Stimulated activated CD8-positive, alpha-beta memory T cell treated with anti-CD3 and anti-CD28 coated beads, Interleukin-12 subunit alpha, Interleukin-12 subunit beta, amount 100 ng/mL, for 24 hours (primary cell): ENCODE measurements at regions not wholly inside any gene's neighbourhood (a gene's known extent, or its start where the extent isn't known, plus 50 kb on each side); places are given as distances from the start of the nearest gene placed in this dataset.

Experiments used
- DNase-seq: peaks from one replicate; pipeline ENCODE4 v3.0.0-alpha.2; 2020; ENCODE audit errors: extremely low read depth

GRCh38 chr13:99860745-99861144 is 110.8 kb downstream of the ZIC5 start:
- DNase-seq, result no peak

GRCh38 chr13:99859178-99860177 is 112.1 kb downstream of the ZIC5 start:
- DNase-seq, result peak; percentile 51

GRCh38 chr13:99857738-99858137 is 113.8 kb downstream of the ZIC5 start:
- no peak for DNase-seq

GRCh38 chr13:99855526-99856420 is 115.8 kb downstream of the ZIC5 start:
- DNase-seq, result no peak

GRCh38 chr13:99854366-99854765 is 117.2 kb downstream of the ZIC5 start:
- DNase-seq, result no peak

- no peak for DNase-seq
Observed at GRCh38 chr13:99847318-99847750, 124.2 kb downstream of the ZIC5 start.

- no peak for DNase-seq
Observed at GRCh38 chr13:99845161-99845874, 126.2 kb downstream of the ZIC5 start.

- no peak for DNase-seq
Observed at GRCh38 chr13:99844421-99844820, 127.1 kb downstream of the ZIC5 start.

- no peak for DNase-seq
Observed at GRCh38 chr13:99843872-99844271, 127.7 kb downstream of the ZIC5 start.

- no peak for DNase-seq
Observed at GRCh38 chr13:99842405-99842804, 129.2 kb downstream of the ZIC5 start.

GRCh38 chr13:99836291-99836690 is 135.3 kb downstream of the ZIC5 start:
- no peak for DNase-seq

- no peak for DNase-seq
Observed at GRCh38 chr13:99835442-99835841, 136.1 kb downstream of the ZIC5 start.

- no peak for DNase-seq
Observed at GRCh38 chr13:99834246-99834645, 137.3 kb downstream of the ZIC5 start.

GRCh38 chr13:99832347-99832746 is 139.2 kb downstream of the ZIC5 start:
- no peak for DNase-seq

- no peak for DNase-seq
Observed at GRCh38 chr13:99830931-99831330, 140.6 kb downstream of the ZIC5 start.

- DNase-seq, result no peak
Observed at GRCh38 chr13:99829593-99830239, 141.9 kb downstream of the ZIC5 start.

GRCh38 chr13:99829161-99829560 is 142.4 kb downstream of the ZIC5 start:
- no peak for DNase-seq

GRCh38 chr13:99828735-99829134 is 142.8 kb downstream of the ZIC5 start:
- DNase-seq, result no peak

- no peak for DNase-seq
Observed at GRCh38 chr13:99828123-99828522, 143.4 kb downstream of the ZIC5 start.

- DNase-seq, result no peak
Observed at GRCh38 chr13:99827011-99827772, 144.4 kb downstream of the ZIC5 start.
